HG03045 (cell line): ENCODE measurements at regions not wholly inside any gene's neighbourhood (a gene's known extent, or its start where the extent isn't known, plus 50 kb on each side); places are given as distances from the start of the nearest gene placed in this dataset.

Source experiments
- ATAC-seq: cut with Tn5 transposase; IDR thresholded peaks from one replicate; pipeline ENCODE4 v1.9.1; 2021; ENCODE audit warnings: mild to moderate bottlenecking, moderate library complexity; ENCODE audit not compliant: unreplicated experiment

- ATAC-seq = no peak
Measured at GRCh38 chr20:58019027-58019849, 209.2 kb downstream of the ANKRD60 start.

GRCh38 chr20:58018590-58018989 lies 209.9 kb downstream of the ANKRD60 start:
- no peak for ATAC-seq

GRCh38 chr20:58017970-58018530 lies 210.4 kb downstream of the ANKRD60 start:
- no peak for ATAC-seq

- no peak for ATAC-seq
Measured at GRCh38 chr20:58017231-58017969, 211.1 kb downstream of the ANKRD60 start.

- no peak for ATAC-seq
Measured at GRCh38 chr20:58016779-58017178, 211.7 kb downstream of the ANKRD60 start.

- ATAC-seq = no peak
Measured at GRCh38 chr20:58014628-58015315, 213.7 kb downstream of the ANKRD60 start.

GRCh38 chr20:58012731-58013510 lies 215.5 kb downstream of the ANKRD60 start:
- no peak for ATAC-seq

- ATAC-seq = no peak
Measured at GRCh38 chr20:58011947-58012610, 216.4 kb downstream of the ANKRD60 start.

GRCh38 chr20:58011106-58011946 lies 217.1 kb downstream of the ANKRD60 start:
- ATAC-seq = no peak

GRCh38 chr20:58010666-58011065 lies 217.8 kb downstream of the ANKRD60 start:
- ATAC-seq = no peak

- ATAC-seq = no peak
Measured at GRCh38 chr20:58010186-58010585, 218.3 kb downstream of the ANKRD60 start.

GRCh38 chr20:58008866-58009265 lies 219.6 kb downstream of the ANKRD60 start:
- no peak for ATAC-seq

- no peak for ATAC-seq
Measured at GRCh38 chr20:58008413-58008812, 220.0 kb downstream of the ANKRD60 start.

- no peak for ATAC-seq
Measured at GRCh38 chr20:58007947-58008346, 220.5 kb downstream of the ANKRD60 start.

GRCh38 chr20:58006346-58007316 lies 221.8 kb downstream of the ANKRD60 start:
- ATAC-seq = no peak

GRCh38 chr20:58005581-58006345 lies 222.7 kb downstream of the ANKRD60 start:
- ATAC-seq = no peak

- ATAC-seq = no peak
Measured at GRCh38 chr20:58004900-58005299, 223.6 kb downstream of the ANKRD60 start.
